GM12872 (cell line): ENCODE measurements at regions not wholly inside any gene's neighbourhood (a gene's known extent, or its start where the extent isn't known, plus 50 kb on each side); places are given as distances from the start of the nearest gene placed in this dataset.

Source experiments
- TF ChIP-seq, protein P1 (sequence below): IDR thresholded peaks from 3 replicates; pipeline ENCODE4 v1.5.1; 2011; ENCODE audit warnings: low read depth, mild to moderate bottlenecking, low read length, moderate library complexity; ENCODE audit not compliant: insufficient read depth

- TF ChIP-seq, protein P1, sequence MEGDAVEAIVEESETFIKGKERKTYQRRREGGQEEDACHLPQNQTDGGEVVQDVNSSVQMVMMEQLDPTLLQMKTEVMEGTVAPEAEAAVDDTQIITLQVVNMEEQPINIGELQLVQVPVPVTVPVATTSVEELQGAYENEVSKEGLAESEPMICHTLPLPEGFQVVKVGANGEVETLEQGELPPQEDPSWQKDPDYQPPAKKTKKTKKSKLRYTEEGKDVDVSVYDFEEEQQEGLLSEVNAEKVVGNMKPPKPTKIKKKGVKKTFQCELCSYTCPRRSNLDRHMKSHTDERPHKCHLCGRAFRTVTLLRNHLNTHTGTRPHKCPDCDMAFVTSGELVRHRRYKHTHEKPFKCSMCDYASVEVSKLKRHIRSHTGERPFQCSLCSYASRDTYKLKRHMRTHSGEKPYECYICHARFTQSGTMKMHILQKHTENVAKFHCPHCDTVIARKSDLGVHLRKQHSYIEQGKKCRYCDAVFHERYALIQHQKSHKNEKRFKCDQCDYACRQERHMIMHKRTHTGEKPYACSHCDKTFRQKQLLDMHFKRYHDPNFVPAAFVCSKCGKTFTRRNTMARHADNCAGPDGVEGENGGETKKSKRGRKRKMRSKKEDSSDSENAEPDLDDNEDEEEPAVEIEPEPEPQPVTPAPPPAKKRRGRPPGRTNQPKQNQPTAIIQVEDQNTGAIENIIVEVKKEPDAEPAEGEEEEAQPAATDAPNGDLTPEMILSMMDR: no peak
Observed at GRCh38 chr17:26962255-26963162, 331.4 kb upstream of the WSB1 start.

DNA sequence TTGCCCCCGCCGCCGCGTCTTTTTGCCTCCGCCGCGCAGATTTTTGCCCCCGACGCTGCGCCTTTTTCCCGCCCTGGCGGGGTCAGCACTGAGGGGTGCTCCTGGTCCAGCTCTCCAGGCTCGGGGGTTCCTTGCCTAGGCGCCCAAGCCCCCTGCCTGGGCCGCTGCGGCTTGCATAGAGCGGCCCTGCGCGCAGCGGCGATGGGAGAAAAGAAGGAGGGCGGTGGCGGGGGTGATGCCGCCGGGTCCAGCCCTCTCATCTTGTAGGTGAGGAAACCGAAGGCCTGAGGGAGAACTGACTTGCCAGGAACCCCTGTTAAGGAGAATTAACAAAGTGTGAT is 330.8 kb upstream of the WSB1 start:
- TF ChIP-seq, protein P1: no peak

DNA sequence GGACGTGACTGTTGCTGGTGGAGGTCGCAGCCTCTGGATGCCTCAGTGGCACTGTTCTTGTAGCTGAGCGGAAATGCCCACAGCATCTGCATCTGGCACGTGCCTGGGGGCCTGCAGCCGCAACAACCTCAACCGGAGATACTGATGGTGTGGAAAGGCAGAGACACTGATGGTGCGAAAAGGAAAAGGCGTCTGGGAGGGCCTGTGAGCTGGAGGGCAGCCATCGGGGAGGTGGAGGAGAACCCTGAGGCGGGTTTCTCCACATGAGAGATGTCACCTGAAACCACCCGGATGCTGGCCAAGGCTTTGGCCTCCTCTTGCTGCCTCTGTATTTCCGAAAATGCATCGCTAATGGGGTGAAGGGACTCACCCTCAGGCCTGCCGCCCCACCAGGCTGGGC is 284.8 kb upstream of the WSB1 start:
- TF ChIP-seq, protein P1: no peak

- TF ChIP-seq, protein P1: peak; percentile 26; the same call in 2 of the 3 replicates
Observed at GRCh38 chr17:27038676-27039075, 255.2 kb upstream of the WSB1 start.

- TF ChIP-seq, protein P1: no peak
Observed at GRCh38 chr17:27049104-27049784, 244.7 kb upstream of the WSB1 start.

DNA sequence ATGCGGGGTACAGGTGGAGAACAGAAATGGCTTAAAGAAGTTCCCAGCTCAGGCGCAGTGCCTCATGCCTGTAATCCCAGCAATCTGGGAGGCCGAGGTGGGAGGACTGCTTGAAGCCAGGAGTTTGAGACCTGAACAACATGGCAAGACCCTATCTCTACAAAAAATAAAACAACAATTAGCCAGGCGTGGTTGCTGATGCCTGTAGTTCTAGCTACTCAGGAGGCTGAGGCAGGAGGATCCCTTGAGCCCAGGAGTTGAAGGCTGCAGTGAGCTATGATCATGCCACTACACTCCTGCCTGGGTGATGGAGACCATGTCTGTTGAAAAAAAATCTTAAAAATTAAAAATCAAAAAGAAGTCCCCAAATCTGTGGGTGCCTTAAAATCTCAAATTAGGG is 228.3 kb upstream of the WSB1 start:
- TF ChIP-seq, protein P1: no peak

GRCh38 chr17:27066315-27066714 is 227.6 kb upstream of the WSB1 start:
- TF ChIP-seq, protein P1: no peak
